ENCODE measurements at regions not wholly inside any gene's neighbourhood (a gene's known extent, or its start where the extent isn't known, plus 50 kb on each side); places are given as distances from the start of the nearest gene placed in this dataset.

DNA sequence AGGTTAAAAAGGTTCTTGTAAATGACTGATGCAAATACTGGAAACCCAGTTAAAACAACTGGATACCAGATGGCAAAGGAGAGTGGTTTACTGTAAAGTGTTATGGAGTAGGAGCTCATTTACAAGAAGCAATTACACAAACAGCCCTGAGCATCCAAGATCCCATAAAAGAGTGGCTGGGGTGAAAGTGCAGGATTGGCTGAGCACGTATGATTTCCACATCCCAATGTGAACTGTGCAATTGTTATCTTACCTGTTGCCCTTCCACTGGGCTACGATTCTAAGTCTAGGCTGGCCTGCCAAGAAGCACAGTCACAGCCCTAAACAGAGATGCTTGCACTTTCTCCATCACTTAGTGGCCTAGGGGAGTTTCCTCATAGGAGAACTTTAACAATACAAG is 277.6 kb upstream of the RUNX1 start:
- no peak for ATAC-seq
- no peaks in the 10 kb centered on the region for H3K36me3 ChIP-seq (ENCODE audit: control insufficient read depth, insufficient read depth, low read length)
- intact Hi-C loops (cut with micrococcal nuclease; ENCODE audit: unreplicated experiment), result no loop called here
- TF ChIP-seq TCF7L2 (IDR thresholded peaks at IDR 0.05; ENCODE audit: low read depth, low read length), result peak; percentile 57; the same call in 1 of the 2 replicates
- TF ChIP-seq, protein P1, sequence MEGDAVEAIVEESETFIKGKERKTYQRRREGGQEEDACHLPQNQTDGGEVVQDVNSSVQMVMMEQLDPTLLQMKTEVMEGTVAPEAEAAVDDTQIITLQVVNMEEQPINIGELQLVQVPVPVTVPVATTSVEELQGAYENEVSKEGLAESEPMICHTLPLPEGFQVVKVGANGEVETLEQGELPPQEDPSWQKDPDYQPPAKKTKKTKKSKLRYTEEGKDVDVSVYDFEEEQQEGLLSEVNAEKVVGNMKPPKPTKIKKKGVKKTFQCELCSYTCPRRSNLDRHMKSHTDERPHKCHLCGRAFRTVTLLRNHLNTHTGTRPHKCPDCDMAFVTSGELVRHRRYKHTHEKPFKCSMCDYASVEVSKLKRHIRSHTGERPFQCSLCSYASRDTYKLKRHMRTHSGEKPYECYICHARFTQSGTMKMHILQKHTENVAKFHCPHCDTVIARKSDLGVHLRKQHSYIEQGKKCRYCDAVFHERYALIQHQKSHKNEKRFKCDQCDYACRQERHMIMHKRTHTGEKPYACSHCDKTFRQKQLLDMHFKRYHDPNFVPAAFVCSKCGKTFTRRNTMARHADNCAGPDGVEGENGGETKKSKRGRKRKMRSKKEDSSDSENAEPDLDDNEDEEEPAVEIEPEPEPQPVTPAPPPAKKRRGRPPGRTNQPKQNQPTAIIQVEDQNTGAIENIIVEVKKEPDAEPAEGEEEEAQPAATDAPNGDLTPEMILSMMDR (IDR thresholded peaks at IDR 0.05), result no peak
- no peaks in the 10 kb centered on the region for H3K4me1 ChIP-seq (ENCODE audit: control insufficient read depth, insufficient read depth, low read length)
- no peak overlapping the region for H3K4me3 ChIP-seq (ENCODE audit: low read depth in 2 of 2, low read length in 2 of 2)
- no peak for DNase-seq (ENCODE audit: low read depth, low spot score)
- ChIA-PET POLR2A (no interaction called here), CTCF (no interaction called here)
- no peaks in the 10 kb centered on the region for H3K9me3 ChIP-seq (ENCODE audit: control insufficient read depth, insufficient read depth, low read depth, low read length)
- BruUV-seq (replicated peaks), result no TSS peak
- no peaks in the 10 kb centered on the region for H3K27me3 ChIP-seq (ENCODE audit: control insufficient read depth, insufficient read depth, low read length)
- in situ Hi-C loops (cut with HindIII; ENCODE audit: low pct_unique_long_range_greater_than_20kb, low sequenced_read_pairs), result no loop called here
- H3K27ac ChIP-seq (ENCODE audit: low read length), result no peak overlapping the region

DNA sequence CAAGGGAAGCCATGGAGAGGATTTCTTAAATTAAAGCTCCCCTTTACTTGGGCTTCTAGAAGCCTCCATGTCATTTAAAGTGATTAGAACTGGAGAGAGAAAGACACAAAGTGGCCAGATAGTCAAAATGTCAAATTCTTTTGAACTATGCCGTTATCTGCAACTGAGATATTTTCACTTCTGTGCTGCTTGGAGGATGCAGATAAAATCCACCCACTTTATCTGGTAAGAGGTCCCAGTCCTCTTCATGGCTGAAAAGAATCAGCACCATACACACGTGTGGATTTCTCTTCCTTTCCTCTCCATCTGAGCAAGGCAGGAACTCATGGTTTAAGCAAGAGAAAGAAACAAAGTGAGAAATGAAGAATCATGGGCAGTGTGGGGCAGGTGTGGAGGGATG is 276.9 kb upstream of the RUNX1 start:
- Histone ChIP-seq H3K4me3 (ENCODE audit: low read depth in 2 of 2, low read length in 2 of 2) (no peak overlapping the region), H3K9me3 (ENCODE audit: control insufficient read depth, insufficient read depth, low read depth, low read length) (no peaks in the 10 kb centered on the region), H3K4me1 (ENCODE audit: control insufficient read depth, insufficient read depth, low read length) (no peaks in the 10 kb centered on the region), H3K27me3 (ENCODE audit: control insufficient read depth, insufficient read depth, low read length) (no peaks in the 10 kb centered on the region), H3K36me3 (ENCODE audit: control insufficient read depth, insufficient read depth, low read length) (no peaks in the 10 kb centered on the region), H3K27ac (ENCODE audit: low read length) (no peak overlapping the region)
- ATAC-seq (no peak), DNase-seq (ENCODE audit: low read depth, low spot score) (no peak)
- ChIA-PET POLR2A (no interaction called here), CTCF (no interaction called here)
- in situ Hi-C loops (cut with HindIII; ENCODE audit: low pct_unique_long_range_greater_than_20kb, low sequenced_read_pairs) (no loop called here), intact Hi-C loops (cut with micrococcal nuclease; ENCODE audit: unreplicated experiment) (no loop called here)
- no TSS peak for BruUV-seq (replicated peaks)
- TF ChIP-seq SIN3A (IDR thresholded peaks at IDR 0.05; ENCODE audit: borderline replicate concordance, insufficient read depth, low read depth, low read length) (no peak), POLR2AphosphoS5 (IDR thresholded peaks at IDR 0.05; ENCODE audit: low read depth, low read length) (no peak), TCF7L2 (IDR thresholded peaks at IDR 0.05; ENCODE audit: low read depth, low read length) (no peak)
- TF ChIP-seq, protein P1 (IDR thresholded peaks at IDR 0.05), result no peak
- TF ChIP-seq, protein P2, sequence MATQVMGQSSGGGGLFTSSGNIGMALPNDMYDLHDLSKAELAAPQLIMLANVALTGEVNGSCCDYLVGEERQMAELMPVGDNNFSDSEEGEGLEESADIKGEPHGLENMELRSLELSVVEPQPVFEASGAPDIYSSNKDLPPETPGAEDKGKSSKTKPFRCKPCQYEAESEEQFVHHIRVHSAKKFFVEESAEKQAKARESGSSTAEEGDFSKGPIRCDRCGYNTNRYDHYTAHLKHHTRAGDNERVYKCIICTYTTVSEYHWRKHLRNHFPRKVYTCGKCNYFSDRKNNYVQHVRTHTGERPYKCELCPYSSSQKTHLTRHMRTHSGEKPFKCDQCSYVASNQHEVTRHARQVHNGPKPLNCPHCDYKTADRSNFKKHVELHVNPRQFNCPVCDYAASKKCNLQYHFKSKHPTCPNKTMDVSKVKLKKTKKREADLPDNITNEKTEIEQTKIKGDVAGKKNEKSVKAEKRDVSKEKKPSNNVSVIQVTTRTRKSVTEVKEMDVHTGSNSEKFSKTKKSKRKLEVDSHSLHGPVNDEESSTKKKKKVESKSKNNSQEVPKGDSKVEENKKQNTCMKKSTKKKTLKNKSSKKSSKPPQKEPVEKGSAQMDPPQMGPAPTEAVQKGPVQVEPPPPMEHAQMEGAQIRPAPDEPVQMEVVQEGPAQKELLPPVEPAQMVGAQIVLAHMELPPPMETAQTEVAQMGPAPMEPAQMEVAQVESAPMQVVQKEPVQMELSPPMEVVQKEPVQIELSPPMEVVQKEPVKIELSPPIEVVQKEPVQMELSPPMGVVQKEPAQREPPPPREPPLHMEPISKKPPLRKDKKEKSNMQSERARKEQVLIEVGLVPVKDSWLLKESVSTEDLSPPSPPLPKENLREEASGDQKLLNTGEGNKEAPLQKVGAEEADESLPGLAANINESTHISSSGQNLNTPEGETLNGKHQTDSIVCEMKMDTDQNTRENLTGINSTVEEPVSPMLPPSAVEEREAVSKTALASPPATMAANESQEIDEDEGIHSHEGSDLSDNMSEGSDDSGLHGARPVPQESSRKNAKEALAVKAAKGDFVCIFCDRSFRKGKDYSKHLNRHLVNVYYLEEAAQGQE (IDR thresholded peaks at IDR 0.05; ENCODE audit: insufficient read depth in 1 of 2, low read depth in 2 of 2, low read length in 1 of 2), result no peak
